ENCODE measurements at regions not wholly inside any gene's neighbourhood (a gene's known extent, or its start where the extent isn't known, plus 50 kb on each side); places are given as distances from the start of the nearest gene placed in this dataset.

GRCh38 chr11:93906486-93906885 is 56.1 kb upstream of the VSTM5 start (continued):
- TF ChIP-seq ZNF292 (tag by site-specific recombination; IDR thresholded peaks at IDR 0.05; ENCODE audit: borderline replicate concordance, low read depth) (no peak), ZBTB11 (tag by site-specific recombination; conservative IDR thresholded peaks at IDR 0.05; ENCODE audit: low read depth) (no peak), PRDM1 (tag by site-specific recombination; IDR thresholded peaks at IDR 0.05) (no peak)

- CTCF ChIA-PET: interaction anchor here (0.6 to 1.4 kb wide), 2 partner anchors 13 to 15 kb away, joined by 3 to 6 read pairs; no protein-coding TSS in a partner anchor
- Histone ChIP-seq H3K4me3 (ENCODE audit: low read depth, low read length) (no peak overlapping the region), H3K27ac (ENCODE audit: extremely low read depth, low read depth, low read length) (no peak overlapping the region), H3K36me3 (ENCODE audit: control insufficient read depth in 2 of 2, insufficient read depth in 1 of 2, low read length in 2 of 2) (no peaks in the 10 kb centered on the region), H3K9me3 (ENCODE audit: control insufficient read depth, insufficient read depth, low read depth, low read length) (no peaks in the 10 kb centered on the region), H3K4me1 (ENCODE audit: control insufficient read depth, insufficient read depth, low read length) (no peaks in the 10 kb centered on the region)
- no peak for TF ChIP-seq ZBTB1 (tag by site-specific recombination; IDR thresholded peaks at IDR 0.05)
- TF ChIP-seq ZNF513 (tag by site-specific recombination; IDR thresholded peaks at IDR 0.05): no peak
- TF ChIP-seq ZBTB26 (tag by site-specific recombination; optimal IDR thresholded peaks at IDR 0.05): no peak
- no peak for TF ChIP-seq SALL2 (tag by site-specific recombination; IDR thresholded peaks at IDR 0.05; ENCODE audit: borderline replicate concordance)
- no peak for TF ChIP-seq ZNF561 (tag by site-specific recombination; IDR thresholded peaks at IDR 0.05; ENCODE audit: borderline replicate concordance)
- no peak for TF ChIP-seq ZNF140 (tag by site-specific recombination; IDR thresholded peaks at IDR 0.05)
- no peak for TF ChIP-seq PRDM10 (tag by site-specific recombination; IDR thresholded peaks at IDR 0.05)
- TF ChIP-seq ZNF747 (tag by site-specific recombination; IDR thresholded peaks at IDR 0.05): no peak
- no peak for TF ChIP-seq ZNF26 (tag by site-specific recombination; IDR thresholded peaks at IDR 0.05)
- TF ChIP-seq ZNF830 (tag by site-specific recombination; IDR thresholded peaks at IDR 0.05; ENCODE audit: low read depth): no peak
- no peak for TF ChIP-seq ZNF23 (tag by site-specific recombination; IDR thresholded peaks at IDR 0.05; ENCODE audit: borderline replicate concordance)
- TF ChIP-seq ZNF514 (tag by site-specific recombination; IDR thresholded peaks at IDR 0.05): no peak
- TF ChIP-seq ZNF560 (tag by site-specific recombination; IDR thresholded peaks at IDR 0.05; ENCODE audit: borderline replicate concordance): no peak
- no peak for TF ChIP-seq ZIC2 (tag by site-specific recombination; IDR thresholded peaks at IDR 0.05)
- POLR2A ChIA-PET: no interaction called here
Measured at GRCh38 chr11:93907901-93908300, 57.5 kb upstream of the VSTM5 start.

Measured in HEK293 (cell line).